Fibroblast of lung (primary cell): ENCODE measurements at regions not wholly inside any gene's neighbourhood (a gene's known extent, or its start where the extent isn't known, plus 50 kb on each side); places are given as distances from the start of the nearest gene placed in this dataset.

ENCODE experiments used
- DNase-seq, 2 donors: peaks; one replicate each; pipeline versions ENCODE4 v3.0.0 to v3.0.0-alpha.2; 2010; ENCODE audit warnings: low read depth in 2 of 2
- H2AFZ ChIP-seq: 2 replicates; pipeline ENCODE4 v1.5.1; 2012; ENCODE audit warnings: low read length, control low read depth, inconsistent platforms
- H3K27ac ChIP-seq: 2 replicates; pipeline ENCODE4 v1.5.1; 2011; ENCODE audit warnings: low read length, control low read depth; ENCODE audit not compliant: insufficient read depth
- H3K27me3 ChIP-seq: 2 replicates; pipeline ENCODE4 v1.5.1; 2011; ENCODE audit warnings: mild to moderate bottlenecking, low read length; ENCODE audit not compliant: control insufficient read depth, insufficient read depth
- H3K36me3 ChIP-seq: 2 replicates; pipeline ENCODE4 v1.5.1; 2011; ENCODE audit warnings: low read length; ENCODE audit not compliant: control insufficient read depth, insufficient read depth
- H3K4me1 ChIP-seq: 2 replicates; pipeline ENCODE4 v1.5.1; 2011; ENCODE audit warnings: low read length; ENCODE audit not compliant: control insufficient read depth, insufficient read depth; ENCODE audit errors: extremely low read depth
- H3K4me2 ChIP-seq: 2 replicates; pipeline ENCODE4 v1.5.1; 2011; ENCODE audit warnings: low read length, control low read depth; ENCODE audit not compliant: insufficient read depth; ENCODE audit errors: extremely low read depth
- H3K4me3 ChIP-seq, 4 experiments: fragments of 200-600 bp in 1 of 4; sonication (generic) in 1 of 4; replicated peaks in 1 of 4; 2 replicates each; pipeline ENCODE4 v1.5.1; 2011 to 2016; ENCODE audit warnings: low read length in 4 of 4, low read depth in 3 of 4, mild to moderate bottlenecking in 3 of 4, control low read depth in 2 of 4, inconsistent platforms in 1 of 4, mixed read lengths in 1 of 4; ENCODE audit not compliant: insufficient read depth in 1 of 4; ENCODE audit errors: control extremely low read depth in 1 of 4
- H3K79me2 ChIP-seq: 2 replicates; pipeline ENCODE4 v1.5.1; 2012; ENCODE audit warnings: mild to moderate bottlenecking, low read length, inconsistent platforms; ENCODE audit not compliant: control insufficient read depth, insufficient read depth
- H3K9ac ChIP-seq: 2 replicates; pipeline ENCODE4 v1.5.1; 2011; ENCODE audit warnings: mild to moderate bottlenecking, low read length, control low read depth; ENCODE audit not compliant: insufficient read depth
- H3K9me3 ChIP-seq: 2 replicates; pipeline ENCODE4 v1.5.1; 2012; ENCODE audit warnings: low read depth, low read length; ENCODE audit not compliant: control insufficient read depth, insufficient read depth
- H4K20me1 ChIP-seq: 2 replicates; pipeline ENCODE4 v1.5.1; 2011; ENCODE audit warnings: low read length; ENCODE audit not compliant: control insufficient read depth, insufficient read depth; ENCODE audit errors: extremely low read depth
- EZH2 ChIP-seq: IDR thresholded peaks from 2 replicates; pipeline ENCODE4 v1.5.1; 2012; ENCODE audit warnings: low read length, control low read depth, mild to moderate bottlenecking; ENCODE audit errors: missing control alignments
- TF ChIP-seq, protein P1 (sequence below), 2 donors: IDR thresholded peaks in 1 of 2; conservative IDR thresholded peaks in 1 of 2; 1 replicate in 1 of 2; 2 replicates in 1 of 2; pipeline ENCODE4 v1.5.1; 2011 to 2012; ENCODE audit warnings: low read length in 2 of 2, control low read depth in 1 of 2, inconsistent platforms in 1 of 2, low read depth in 1 of 2, mild to moderate bottlenecking in 1 of 2

GRCh38 chr11:112719736-112720525, 241.3 kb upstream of the NCAM1 start:
- no peaks in the 10 kb centered on the region for H4K20me1 ChIP-seq
- no peaks in the 10 kb centered on the region for H3K9me3 ChIP-seq
- no peaks in the 10 kb centered on the region for H3K4me1 ChIP-seq
- no peaks in the 10 kb centered on the region for H3K79me2 ChIP-seq
- H3K4me2 ChIP-seq: no peak overlapping the region
- H3K27ac ChIP-seq: no peak overlapping the region
- no peak for DNase-seq
- H3K9ac ChIP-seq: no peak overlapping the region
- H3K36me3 ChIP-seq: no peaks in the 10 kb centered on the region
- no peak overlapping the region for H3K4me3 ChIP-seq
- no peak overlapping the region for H2AFZ ChIP-seq
- no peaks in the 10 kb centered on the region for H3K27me3 ChIP-seq
- TF ChIP-seq EZH2: no peak
- TF ChIP-seq, protein P1, sequence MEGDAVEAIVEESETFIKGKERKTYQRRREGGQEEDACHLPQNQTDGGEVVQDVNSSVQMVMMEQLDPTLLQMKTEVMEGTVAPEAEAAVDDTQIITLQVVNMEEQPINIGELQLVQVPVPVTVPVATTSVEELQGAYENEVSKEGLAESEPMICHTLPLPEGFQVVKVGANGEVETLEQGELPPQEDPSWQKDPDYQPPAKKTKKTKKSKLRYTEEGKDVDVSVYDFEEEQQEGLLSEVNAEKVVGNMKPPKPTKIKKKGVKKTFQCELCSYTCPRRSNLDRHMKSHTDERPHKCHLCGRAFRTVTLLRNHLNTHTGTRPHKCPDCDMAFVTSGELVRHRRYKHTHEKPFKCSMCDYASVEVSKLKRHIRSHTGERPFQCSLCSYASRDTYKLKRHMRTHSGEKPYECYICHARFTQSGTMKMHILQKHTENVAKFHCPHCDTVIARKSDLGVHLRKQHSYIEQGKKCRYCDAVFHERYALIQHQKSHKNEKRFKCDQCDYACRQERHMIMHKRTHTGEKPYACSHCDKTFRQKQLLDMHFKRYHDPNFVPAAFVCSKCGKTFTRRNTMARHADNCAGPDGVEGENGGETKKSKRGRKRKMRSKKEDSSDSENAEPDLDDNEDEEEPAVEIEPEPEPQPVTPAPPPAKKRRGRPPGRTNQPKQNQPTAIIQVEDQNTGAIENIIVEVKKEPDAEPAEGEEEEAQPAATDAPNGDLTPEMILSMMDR (conservative IDR thresholded peaks at IDR 0.05 in 1 of 2, IDR thresholded peaks at IDR 0.05 in 1 of 2; ENCODE audit: low read depth in 1 of 2, low read length in 2 of 2): no peak

- H3K27me3 ChIP-seq: no peaks in the 10 kb centered on the region
- H4K20me1 ChIP-seq: no peaks in the 10 kb centered on the region
- H3K9me3 ChIP-seq: no peaks in the 10 kb centered on the region
- no peak overlapping the region for H3K27ac ChIP-seq
- H3K79me2 ChIP-seq: no peaks in the 10 kb centered on the region
- H3K9ac ChIP-seq: no peak overlapping the region
- no peak for DNase-seq
- no peak overlapping the region for H3K4me2 ChIP-seq
- TF ChIP-seq EZH2: no peak
- TF ChIP-seq, protein P1 (conservative IDR thresholded peaks at IDR 0.05 in 1 of 2, IDR thresholded peaks at IDR 0.05 in 1 of 2; ENCODE audit: low read depth in 1 of 2, low read length in 2 of 2): no peak
- H3K36me3 ChIP-seq: no peaks in the 10 kb centered on the region
- H3K4me3 ChIP-seq: no peak overlapping the region
- H3K4me1 ChIP-seq: no peaks in the 10 kb centered on the region
- H2AFZ ChIP-seq: no peak overlapping the region
Measured at GRCh38 chr11:112722148-112722547, 239.1 kb upstream of the NCAM1 start.

DNA sequence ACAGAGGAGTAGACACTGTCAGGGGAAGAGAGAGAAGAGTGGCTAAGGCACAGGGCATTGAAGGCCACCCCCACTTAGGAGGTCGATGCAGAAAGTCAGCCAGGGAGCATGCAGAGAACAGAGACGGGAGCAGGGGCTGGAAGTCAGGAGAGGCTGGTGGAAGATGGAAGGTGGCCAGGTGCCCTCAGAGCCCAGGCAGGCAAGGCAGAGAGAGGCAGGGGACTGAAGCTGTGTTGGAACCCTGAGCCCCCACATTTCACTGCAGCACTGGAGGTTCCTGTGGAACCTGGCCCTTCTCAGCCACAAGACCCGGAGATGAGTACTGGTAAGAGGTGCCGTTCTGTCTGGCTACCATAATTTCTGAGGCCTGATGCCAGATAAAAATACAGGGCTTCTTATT, 238.3 kb upstream of the NCAM1 start:
- Histone ChIP-seq H3K4me3 (no peak overlapping the region), H3K4me2 (no peak overlapping the region)

More for the DNA sequence above, 238.3 kb upstream of the NCAM1 start:
- Histone ChIP-seq H3K36me3 (no peaks in the 10 kb centered on the region), H3K27me3 (no peaks in the 10 kb centered on the region), H3K4me1 (no peaks in the 10 kb centered on the region), H2AFZ (no peak overlapping the region), H3K9ac (no peak overlapping the region), H4K20me1 (no peaks in the 10 kb centered on the region), H3K79me2 (no peaks in the 10 kb centered on the region), H3K27ac (no peak overlapping the region), H3K9me3 (no peaks in the 10 kb centered on the region)
- TF ChIP-seq, protein P1 (conservative IDR thresholded peaks at IDR 0.05 in 1 of 2, IDR thresholded peaks at IDR 0.05 in 1 of 2; ENCODE audit: low read depth in 1 of 2, low read length in 2 of 2): no peak
- TF ChIP-seq EZH2: no peak
- no peak for DNase-seq
